ENCODE measurements at regions not wholly inside any gene's neighbourhood (a gene's known extent, or its start where the extent isn't known, plus 50 kb on each side); places are given as distances from the start of the nearest gene placed in this dataset.

GRCh38 chr16:85306071-85306792, 194.0 kb upstream of the CIBAR2 start:
- no peak overlapping the region for H3K18ac ChIP-seq (ENCODE audit: low read length)
- peak; percentile 78 for DNase-seq
- no peak overlapping the region for H2AK5ac ChIP-seq (ENCODE audit: low read length)
- no peak overlapping the region for H4K5ac ChIP-seq (ENCODE audit: low read length)
- H3K4ac ChIP-seq (ENCODE audit: low read depth, low read length): no peak overlapping the region
- no peak overlapping the region for H3K4me3 ChIP-seq (ENCODE audit: low read length)
- H3K4me2 ChIP-seq (ENCODE audit: low read length): no peak overlapping the region
- peak overlapping the region; percentile 54 for H3K56ac ChIP-seq (ENCODE audit: low read length)
- H2BK15ac ChIP-seq (replicated peaks; ENCODE audit: low read depth): no peak overlapping the region
- H3K9ac ChIP-seq (ENCODE audit: low read length): no peak overlapping the region
- H3K79me2 ChIP-seq (ENCODE audit: control insufficient read depth, insufficient read depth, low read length): no peaks in the 10 kb centered on the region
- no peak overlapping the region for H2BK5ac ChIP-seq (ENCODE audit: low read length)
- H3K79me1 ChIP-seq (ENCODE audit: low read length): peaks cover 1% of the 10 kb centered on the region
- no peaks in the 10 kb centered on the region for H3K36me3 ChIP-seq (ENCODE audit: control insufficient read depth, insufficient read depth, low read length)
- peaks cover 3% of the 10 kb centered on the region for H3K4me1 ChIP-seq (ENCODE audit: control insufficient read depth, low read depth, low read length)
- no CpG with 5 or more reads among the region's 12 CpGs for WGBS (ENCODE audit: extremely low coverage, insufficient coverage, low lambda C conversion rate)
- H2BK120ac ChIP-seq (ENCODE audit: low read depth, low read length): no peak overlapping the region
- H3K27ac ChIP-seq (ENCODE audit: low read depth, low read length): no peak overlapping the region
- H3K23ac ChIP-seq (ENCODE audit: low read length): no peak overlapping the region
- H4K8ac ChIP-seq (ENCODE audit: low read depth, low read length): no peak overlapping the region
- H3K27me3 ChIP-seq (ENCODE audit: insufficient read depth, low read length, poor library complexity): no peaks in the 10 kb centered on the region

GRCh38 chr16:85306793-85307551, 194.7 kb upstream of the CIBAR2 start:
- peaks cover 4% of the 10 kb centered on the region for H3K4me1 ChIP-seq (ENCODE audit: control insufficient read depth, low read depth, low read length)
- WGBS (ENCODE audit: extremely low coverage, insufficient coverage, low lambda C conversion rate): no CpG with 5 or more reads among the region's 19 CpGs

GRCh38 chr16:85307552-85308364, 195.5 kb upstream of the CIBAR2 start:
- WGBS (ENCODE audit: extremely low coverage, insufficient coverage, low lambda C conversion rate): no CpG with 5 or more reads among the region's 24 CpGs
- H3K18ac ChIP-seq (ENCODE audit: low read length): no peak overlapping the region
- no peak overlapping the region for H3K56ac ChIP-seq (ENCODE audit: low read length)
- H3K79me1 ChIP-seq (ENCODE audit: low read length): peaks cover 1% of the 10 kb centered on the region
- no peak overlapping the region for H4K8ac ChIP-seq (ENCODE audit: low read depth, low read length)
- H3K79me2 ChIP-seq (ENCODE audit: control insufficient read depth, insufficient read depth, low read length): no peaks in the 10 kb centered on the region
- H3K4me2 ChIP-seq (ENCODE audit: low read length): no peak overlapping the region
- H2BK120ac ChIP-seq (ENCODE audit: low read depth, low read length): no peak overlapping the region
- no peak overlapping the region for H3K4me3 ChIP-seq (ENCODE audit: low read length)
- no peak overlapping the region for H3K4ac ChIP-seq (ENCODE audit: low read depth, low read length)
- H4K5ac ChIP-seq (ENCODE audit: low read length): no peak overlapping the region
- H2BK5ac ChIP-seq (ENCODE audit: low read length): no peak overlapping the region
- H3K27ac ChIP-seq (ENCODE audit: low read depth, low read length): no peak overlapping the region
- peaks cover 7% of the 10 kb centered on the region for H3K4me1 ChIP-seq (ENCODE audit: control insufficient read depth, low read depth, low read length)
- no peak overlapping the region for H3K9ac ChIP-seq (ENCODE audit: low read length)
- no peaks in the 10 kb centered on the region for H3K27me3 ChIP-seq (ENCODE audit: insufficient read depth, low read length, poor library complexity)
- H3K23ac ChIP-seq (ENCODE audit: low read length): no peak overlapping the region
- no peak for DNase-seq
- H3K36me3 ChIP-seq (ENCODE audit: control insufficient read depth, insufficient read depth, low read length): no peaks in the 10 kb centered on the region
- no peak overlapping the region for H2BK15ac ChIP-seq (replicated peaks; ENCODE audit: low read depth)
- H2AK5ac ChIP-seq (ENCODE audit: low read length): no peak overlapping the region

More at GRCh38 chr16:85306793-85307551, 194.7 kb upstream of the CIBAR2 start:
- Histone ChIP-seq H2BK5ac (ENCODE audit: low read length) (no peak overlapping the region), H3K36me3 (ENCODE audit: control insufficient read depth, insufficient read depth, low read length) (no peaks in the 10 kb centered on the region), H3K79me2 (ENCODE audit: control insufficient read depth, insufficient read depth, low read length) (no peaks in the 10 kb centered on the region), H3K27ac (ENCODE audit: low read depth, low read length) (no peak overlapping the region), H3K27me3 (ENCODE audit: insufficient read depth, low read length, poor library complexity) (no peaks in the 10 kb centered on the region), H3K79me1 (ENCODE audit: low read length) (peaks cover 1% of the 10 kb centered on the region), H3K4me2 (ENCODE audit: low read length) (no peak overlapping the region), H3K18ac (ENCODE audit: low read length) (no peak overlapping the region), H3K56ac (ENCODE audit: low read length) (no peak overlapping the region), H3K9ac (ENCODE audit: low read length) (no peak overlapping the region), H2BK120ac (ENCODE audit: low read depth, low read length) (no peak overlapping the region), H3K4ac (ENCODE audit: low read depth, low read length) (no peak overlapping the region), H2BK15ac (replicated peaks; ENCODE audit: low read depth) (no peak overlapping the region), H2AK5ac (ENCODE audit: low read length) (no peak overlapping the region), H3K23ac (ENCODE audit: low read length) (no peak overlapping the region), H4K5ac (ENCODE audit: low read length) (no peak overlapping the region), H4K8ac (ENCODE audit: low read depth, low read length) (no peak overlapping the region), H3K4me3 (ENCODE audit: low read length) (no peak overlapping the region)
- DNase-seq: no peak

- no peak overlapping the region for H3K27ac ChIP-seq (ENCODE audit: low read depth, low read length)
- no peak overlapping the region for H3K23ac ChIP-seq (ENCODE audit: low read length)
- H3K36me3 ChIP-seq (ENCODE audit: control insufficient read depth, insufficient read depth, low read length): no peaks in the 10 kb centered on the region
- H3K4me3 ChIP-seq (ENCODE audit: low read length): no peak overlapping the region
- peaks cover 1% of the 10 kb centered on the region for H3K79me2 ChIP-seq (ENCODE audit: control insufficient read depth, insufficient read depth, low read length)
- no peak overlapping the region for H2BK5ac ChIP-seq (ENCODE audit: low read length)
- H3K4ac ChIP-seq (ENCODE audit: low read depth, low read length): no peak overlapping the region
- peaks cover 4% of the 10 kb centered on the region for H3K79me1 ChIP-seq (ENCODE audit: low read length)
- H2BK15ac ChIP-seq (replicated peaks; ENCODE audit: low read depth): no peak overlapping the region
- no peak overlapping the region for H3K4me2 ChIP-seq (ENCODE audit: low read length)
- no peak overlapping the region for H2AK5ac ChIP-seq (ENCODE audit: low read length)
- no peak for DNase-seq
- H4K5ac ChIP-seq (ENCODE audit: low read length): no peak overlapping the region
- peaks cover 11% of the 10 kb centered on the region for H3K4me1 ChIP-seq (ENCODE audit: control insufficient read depth, low read depth, low read length)
- H3K18ac ChIP-seq (ENCODE audit: low read length): no peak overlapping the region
- H3K27me3 ChIP-seq (ENCODE audit: insufficient read depth, low read length, poor library complexity): no peaks in the 10 kb centered on the region
- no peak overlapping the region for H2BK120ac ChIP-seq (ENCODE audit: low read depth, low read length)
- no peak overlapping the region for H3K56ac ChIP-seq (ENCODE audit: low read length)
- no peak overlapping the region for H3K9ac ChIP-seq (ENCODE audit: low read length)
- H4K8ac ChIP-seq (ENCODE audit: low read depth, low read length): no peak overlapping the region
- no CpG with 5 or more reads among the region's 17 CpGs for WGBS (ENCODE audit: extremely low coverage, insufficient coverage, low lambda C conversion rate)
These were observed 196.6 kb upstream of the CIBAR2 start for GRCh38 chr16:85308611-85309540.

Data from mesendoderm (in vitro differentiated cells).